GM12891 (cell line): ENCODE measurements at regions not wholly inside any gene's neighbourhood (a gene's known extent, or its start where the extent isn't known, plus 50 kb on each side); places are given as distances from the start of the nearest gene placed in this dataset.

Source experiments
- DNase-seq: peaks from one replicate; pipeline ENCODE4 v3.0.0; 2011; ENCODE audit warnings: low spot score; ENCODE audit not compliant: insufficient read length
- FAIRE-seq: peaks from 2 replicates; lab custom pipeline; 2011; peaks lifted over from hg19 to GRCh38; lab: Jason Lieb, UNC
- PAX5 ChIP-seq: IDR thresholded peaks from 2 replicates; pipeline ENCODE4 v1.6.1; 2011; ENCODE audit warnings: low read length, moderate library complexity, mild to moderate bottlenecking; ENCODE audit not compliant: insufficient read depth, severe bottlenecking
- POLR2A ChIP-seq: IDR thresholded peaks from 2 replicates; pipeline ENCODE4 v1.6.1; 2011; ENCODE audit warnings: low read depth, low read length, control low read depth
- POLR2AphosphoS5 ChIP-seq: IDR thresholded peaks from 2 replicates; pipeline ENCODE4 v1.6.1; 2011; ENCODE audit warnings: low read depth, low read length, control low read depth
- POU2F2 ChIP-seq: IDR thresholded peaks from 2 replicates; pipeline ENCODE4 v1.6.1; 2011; ENCODE audit warnings: low read depth, mild to moderate bottlenecking, control low read depth, low read length, moderate library complexity
- SPI1 ChIP-seq: IDR thresholded peaks from 2 replicates; pipeline ENCODE4 v1.6.1; 2011; ENCODE audit warnings: low read depth, low read length, control low read depth
- TAF1 ChIP-seq: IDR thresholded peaks from 2 replicates; pipeline ENCODE4 v1.6.1; 2011; ENCODE audit warnings: low read depth, low read length, control low read depth

DNA sequence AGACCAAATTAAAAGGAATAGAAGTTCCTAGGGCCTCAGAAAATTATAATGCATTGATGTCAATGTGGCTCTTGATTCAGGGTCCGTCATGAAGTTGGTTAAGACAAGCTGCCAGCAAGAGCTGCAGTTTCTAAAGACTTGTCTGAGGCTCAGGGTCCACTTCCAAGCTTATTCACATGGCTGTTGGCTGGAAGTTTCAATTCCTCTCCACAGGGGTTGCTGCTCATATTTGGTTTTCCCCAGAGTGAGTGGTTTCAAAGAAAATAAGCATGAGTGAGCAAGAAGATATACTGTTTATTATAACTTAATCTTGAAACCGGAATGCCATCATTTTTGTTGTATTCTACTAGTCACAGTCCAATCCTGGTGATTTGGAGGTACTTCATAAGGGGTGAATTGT, 1247.4 kb downstream of the LRFN5 start:
- no peak for DNase-seq
- no peak for FAIRE-seq

DNA sequence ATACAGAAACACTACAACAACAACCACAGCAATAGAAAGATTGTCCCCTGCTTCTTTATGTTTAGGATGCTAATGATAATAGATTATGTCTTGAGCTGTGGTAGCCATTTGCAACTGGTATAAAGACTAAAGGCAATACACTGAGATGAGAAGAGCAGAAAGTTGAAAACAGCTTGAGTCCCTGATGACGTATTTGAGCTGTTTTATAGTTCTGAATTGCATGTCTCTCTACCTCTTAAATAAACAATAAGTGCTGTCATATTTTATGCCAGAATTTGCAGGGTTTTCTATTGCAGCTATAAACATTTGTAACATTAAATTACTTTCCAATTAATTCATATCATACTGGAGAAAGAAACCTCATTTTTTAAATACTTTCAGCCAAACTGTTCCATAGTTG, 1242.0 kb downstream of the LRFN5 start:
- TF ChIP-seq POU2F2 = no peak
- no peak for TF ChIP-seq POLR2AphosphoS5
- no peak for TF ChIP-seq PAX5
- TF ChIP-seq SPI1 = no peak
- no peak for TF ChIP-seq POLR2A
- TF ChIP-seq TAF1 = no peak
- DNase-seq = no peak
- no peak for FAIRE-seq

More for the DNA sequence above, 1247.4 kb downstream of the LRFN5 start:
- TF ChIP-seq SPI1 (0 out of 2 replicates have a peak, but pooled peaks have one; percentile 27), POLR2AphosphoS5 (no peak), POU2F2 (no peak)

DNA sequence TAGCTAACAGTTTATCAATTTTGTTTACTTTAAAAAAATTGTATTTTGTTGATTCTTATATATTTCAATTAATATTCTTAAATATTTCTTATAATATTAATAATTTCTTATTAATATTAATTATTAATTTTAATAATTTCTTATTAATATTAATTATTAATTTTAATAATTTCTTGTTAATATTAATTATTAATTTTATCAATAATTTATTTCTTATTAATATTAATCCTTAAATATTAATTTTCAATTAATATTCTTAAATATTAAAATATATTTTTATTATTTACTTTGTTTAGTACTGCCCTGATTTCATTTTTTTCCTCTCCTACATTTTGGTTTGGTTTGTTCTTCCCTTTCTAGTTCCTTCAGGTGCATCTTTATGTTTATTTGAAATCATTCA, 1208.1 kb downstream of the LRFN5 start:
- no peak for TF ChIP-seq PAX5
- no peak for TF ChIP-seq SPI1
- TF ChIP-seq POLR2A = no peak
- FAIRE-seq (no peak), DNase-seq (no peak)

DNA sequence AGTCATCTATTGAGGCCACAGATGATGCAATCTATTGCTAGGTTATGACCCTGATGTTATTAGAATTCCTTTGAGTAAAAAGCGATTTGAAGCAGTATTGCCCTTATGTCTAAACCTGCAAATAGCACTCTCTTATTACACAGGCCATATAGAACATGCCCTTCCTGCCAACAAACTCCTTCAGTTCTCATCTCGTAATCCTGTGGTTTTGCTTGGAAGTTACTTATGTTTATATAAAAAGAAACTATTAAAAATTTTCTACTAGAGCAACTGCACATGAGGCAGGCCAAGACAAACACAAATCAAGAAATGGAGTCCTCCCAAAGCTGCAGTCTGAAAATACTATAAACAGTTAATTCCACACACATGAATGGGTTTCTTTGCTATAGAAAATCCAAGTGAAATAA, 1200.2 kb downstream of the LRFN5 start:
- DNase-seq = no peak
- no peak for TF ChIP-seq TAF1
- no peak for TF ChIP-seq POLR2A
- TF ChIP-seq PAX5 = no peak
- no peak for TF ChIP-seq POLR2AphosphoS5
- TF ChIP-seq SPI1 = no peak
- TF ChIP-seq POU2F2 = no peak
- FAIRE-seq = no peak

DNA sequence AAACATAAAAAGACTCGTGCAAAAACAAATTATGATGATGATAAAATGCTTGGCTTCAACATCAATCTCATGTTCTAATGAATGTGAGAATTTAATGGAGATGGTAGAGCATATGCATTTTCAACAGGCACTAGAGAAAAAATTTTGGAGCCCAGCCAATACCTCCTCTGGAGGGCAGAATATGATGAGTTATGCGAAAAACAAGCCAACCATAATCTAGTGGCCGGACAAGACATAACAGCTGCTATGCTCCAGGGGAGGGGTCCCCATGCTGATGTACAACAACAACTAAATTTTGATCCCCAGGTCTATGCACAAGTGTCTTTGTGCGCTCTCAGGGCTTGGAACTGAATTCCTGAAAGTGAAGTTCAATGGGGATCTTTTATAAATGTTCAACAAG, 1197.5 kb downstream of the LRFN5 start:
- DNase-seq (no peak), FAIRE-seq (no peak)
- TF ChIP-seq POLR2AphosphoS5 = no peak
- no peak for TF ChIP-seq SPI1
- no peak for TF ChIP-seq POLR2A
- no peak for TF ChIP-seq PAX5
- TF ChIP-seq POU2F2 = no peak

DNA sequence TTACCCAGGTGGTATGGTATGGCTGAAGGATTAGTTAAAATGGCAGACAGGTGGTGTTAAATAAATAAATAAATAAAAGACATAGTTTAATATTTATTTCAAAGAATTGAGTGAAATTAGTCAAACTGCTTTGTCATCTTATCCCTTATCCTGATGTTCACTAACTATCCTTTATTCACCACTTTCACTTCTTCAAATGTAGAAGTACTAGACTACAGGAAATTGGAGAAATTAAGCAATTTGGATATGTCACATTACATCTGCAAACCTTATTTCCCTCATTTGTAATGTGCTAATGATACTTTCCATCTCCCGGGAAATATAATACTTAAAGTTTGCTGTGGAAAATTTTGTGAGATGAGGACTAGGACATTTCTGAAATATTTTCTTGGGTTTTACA, 1195.7 kb downstream of the LRFN5 start:
- TF ChIP-seq PAX5 = no peak
- TF ChIP-seq TAF1 = no peak
- no peak for TF ChIP-seq SPI1
- TF ChIP-seq POU2F2 = no peak
- TF ChIP-seq POLR2AphosphoS5 = no peak
- no peak for TF ChIP-seq POLR2A
- FAIRE-seq = no peak
- no peak for DNase-seq

DNA sequence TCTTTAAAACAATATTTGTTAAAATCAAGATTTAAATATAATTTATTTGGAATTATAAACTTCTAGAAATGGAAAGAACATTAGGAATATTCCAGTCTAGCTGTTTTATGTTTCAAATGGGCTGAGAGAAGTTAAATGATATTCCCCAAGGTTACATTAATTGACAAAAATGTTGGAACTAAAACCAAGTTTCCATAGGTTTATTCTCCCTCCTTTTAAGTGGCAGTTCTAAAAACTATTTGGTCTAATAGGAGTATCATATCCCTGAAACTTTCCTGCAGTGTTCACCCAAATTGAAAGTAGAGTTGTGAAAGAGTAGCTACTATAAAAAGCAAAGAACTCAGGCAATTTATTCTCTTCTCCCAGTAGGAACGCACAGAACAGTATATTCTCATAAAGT, 1185.5 kb downstream of the LRFN5 start:
- TF ChIP-seq POU2F2 = no peak
- no peak for FAIRE-seq

DNA sequence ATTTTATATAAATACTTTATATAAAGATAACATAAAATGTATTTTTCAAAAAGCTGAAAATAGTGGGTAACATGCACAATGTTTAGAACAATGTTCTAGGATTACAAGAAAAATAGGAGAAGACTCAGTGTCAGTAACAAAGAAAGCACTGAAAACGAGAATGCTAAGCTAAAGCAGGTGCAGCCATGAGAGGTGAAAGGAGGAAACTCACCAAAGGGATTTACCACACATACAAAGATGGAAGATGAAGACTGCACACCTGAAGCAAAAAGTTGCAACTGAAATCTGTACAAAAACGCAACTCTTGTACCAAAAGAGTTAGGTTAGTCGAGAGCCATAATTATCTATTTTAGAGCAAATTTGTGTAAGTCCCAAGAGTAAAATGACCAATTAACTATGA, 1176.1 kb downstream of the LRFN5 start:
- FAIRE-seq (no peak), DNase-seq (no peak)
- TF ChIP-seq POLR2A (no peak), PAX5 (no peak), POU2F2 (no peak)

More for the DNA sequence above, 1185.5 kb downstream of the LRFN5 start:
- no peak for DNase-seq

DNA sequence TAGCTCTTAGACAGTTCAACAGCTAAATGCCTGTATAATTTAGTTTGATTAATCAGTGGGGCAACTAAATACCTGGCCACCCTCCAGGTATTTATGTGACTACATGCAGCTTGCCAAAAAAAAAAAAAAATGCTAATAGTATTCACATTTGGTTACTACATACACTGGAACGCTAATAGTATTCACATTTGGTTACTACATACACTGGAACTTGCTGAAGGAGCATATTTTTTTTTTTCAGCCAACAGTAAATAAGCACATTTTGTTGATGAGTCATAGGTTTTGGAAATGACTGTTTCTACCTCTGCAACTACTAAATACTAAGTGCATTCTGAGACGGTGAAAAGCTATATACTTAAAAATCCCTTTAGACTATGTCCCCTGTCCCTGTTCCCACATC, 1172.3 kb downstream of the LRFN5 start:
- no peak for FAIRE-seq
- DNase-seq = no peak
- TF ChIP-seq POLR2A (no peak), PAX5 (no peak), POLR2AphosphoS5 (no peak), POU2F2 (no peak), TAF1 (no peak), SPI1 (no peak)

DNA sequence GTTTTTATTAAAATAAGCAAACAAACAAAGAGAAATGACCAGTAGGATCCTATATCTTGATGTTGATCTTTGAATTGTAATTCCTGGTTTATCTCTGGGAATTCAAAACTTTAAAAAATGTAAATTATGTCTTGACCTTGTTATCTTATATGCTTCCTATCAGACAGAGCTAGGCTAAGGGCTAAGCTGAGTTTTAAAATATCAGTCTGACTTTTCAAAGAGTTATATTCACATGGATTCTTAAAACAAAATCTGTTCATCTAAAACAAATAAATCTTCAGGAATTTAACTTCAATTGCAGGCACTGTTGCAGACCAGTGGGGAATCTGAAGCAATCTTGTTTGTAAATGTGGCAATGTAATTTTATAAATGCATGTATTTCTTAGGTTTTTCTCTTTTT, 1144.1 kb downstream of the LRFN5 start:
- no peak for DNase-seq
- no peak for TF ChIP-seq PAX5
- TF ChIP-seq SPI1 = no peak
- TF ChIP-seq POLR2A = no peak
- TF ChIP-seq TAF1 = no peak
- TF ChIP-seq POU2F2 = no peak
- no peak for TF ChIP-seq POLR2AphosphoS5
- FAIRE-seq = no peak

DNA sequence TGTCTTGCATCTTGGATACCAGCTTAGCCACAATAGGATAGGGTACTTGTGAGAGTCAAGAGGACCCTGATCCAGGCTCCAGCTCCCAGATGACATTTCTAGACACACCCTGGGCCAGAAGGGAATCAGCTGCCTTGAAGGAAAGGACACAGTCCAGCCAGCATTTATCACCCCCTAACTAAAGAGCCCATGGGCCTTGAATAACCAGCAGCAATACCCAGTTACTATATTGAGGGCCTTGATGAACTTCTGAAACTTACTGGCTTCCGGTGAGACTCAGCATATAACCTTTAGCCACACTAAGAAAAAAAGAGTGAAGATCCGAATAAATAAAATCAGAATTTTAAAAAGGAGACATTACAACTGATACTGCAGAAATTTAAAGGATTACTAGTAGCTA, 1135.4 kb downstream of the LRFN5 start:
- FAIRE-seq (no peak), DNase-seq (no peak)
- TF ChIP-seq POLR2AphosphoS5 = no peak
- no peak for TF ChIP-seq PAX5
- TF ChIP-seq SPI1 = no peak
- TF ChIP-seq POLR2A = no peak
- no peak for TF ChIP-seq POU2F2
- no peak for TF ChIP-seq TAF1
